ENCODE measurements at regions not wholly inside any gene's neighbourhood (a gene's known extent, or its start where the extent isn't known, plus 50 kb on each side); places are given as distances from the start of the nearest gene placed in this dataset.
"Not testable (repeated sequence)": the region's sequence is repeated elsewhere in the genome, so short reads cannot be mapped to it uniquely, and the experiment has no call there.

- DNase-seq (ENCODE audit: low read depth) = no peak
Observed at GRCh38 chr21:32884062-32884461, 112.5 kb upstream of the PAXBP1 start.

GRCh38 chr21:32886339-32886738 is 114.8 kb upstream of the PAXBP1 start:
- no peak for DNase-seq (ENCODE audit: low read depth)

GRCh38 chr21:32887026-32887425 is 115.5 kb upstream of the PAXBP1 start:
- no peak for DNase-seq (ENCODE audit: low read depth)

- DNase-seq (ENCODE audit: low read depth) = no peak
Observed at GRCh38 chr21:32888971-32889370, 117.4 kb upstream of the PAXBP1 start.

GRCh38 chr21:32889596-32889995 is 118.0 kb upstream of the PAXBP1 start:
- DNase-seq (ENCODE audit: low read depth) = no peak

- DNase-seq (ENCODE audit: low read depth) = no peak
Observed at GRCh38 chr21:32894321-32894720, 122.8 kb upstream of the PAXBP1 start.

GRCh38 chr21:32900814-32901213 is 124.9 kb upstream of the OLIG2 start:
- no peak for DNase-seq (ENCODE audit: low read depth)

- no peak for DNase-seq (ENCODE audit: low read depth)
Observed at GRCh38 chr21:32907521-32907920, 118.2 kb upstream of the OLIG2 start.

- DNase-seq (ENCODE audit: low read depth) = no peak
Observed at GRCh38 chr21:32908534-32908933, 117.2 kb upstream of the OLIG2 start.

- no peak for DNase-seq (ENCODE audit: low read depth)
Observed at GRCh38 chr21:32909393-32909792, 116.3 kb upstream of the OLIG2 start.

- DNase-seq (ENCODE audit: low read depth) = no peak
Observed at GRCh38 chr21:32914424-32915039, 111.2 kb upstream of the OLIG2 start.

GRCh38 chr21:32915099-32915498 is 110.6 kb upstream of the OLIG2 start:
- no peak for DNase-seq (ENCODE audit: low read depth)

- no peak for DNase-seq (ENCODE audit: low read depth)
Observed at GRCh38 chr21:32916088-32916487, 109.6 kb upstream of the OLIG2 start.

- DNase-seq (ENCODE audit: low read depth) = no peak
Observed at GRCh38 chr21:32916522-32917099, 109.1 kb upstream of the OLIG2 start.

- no peak for DNase-seq (ENCODE audit: low read depth)
Observed at GRCh38 chr21:32917362-32918135, 108.2 kb upstream of the OLIG2 start.

GRCh38 chr21:32918478-32919120 is 107.1 kb upstream of the OLIG2 start:
- no peak for DNase-seq (ENCODE audit: low read depth)

GRCh38 chr21:32920474-32920873 is 105.3 kb upstream of the OLIG2 start:
- no peak for DNase-seq (ENCODE audit: low read depth)

- no peak for DNase-seq (ENCODE audit: low read depth)
Observed at GRCh38 chr21:32921632-32922230, 104.0 kb upstream of the OLIG2 start.

- DNase-seq (ENCODE audit: low read depth) = no peak
Observed at GRCh38 chr21:32925098-32925497, 100.6 kb upstream of the OLIG2 start.

GRCh38 chr21:32929633-32930038 is 96.1 kb upstream of the OLIG2 start:
- DNase-seq (ENCODE audit: low read depth) = no peak

GRCh38 chr21:32930673-32931072 is 95.1 kb upstream of the OLIG2 start:
- no peak for DNase-seq (ENCODE audit: low read depth)

GRCh38 chr21:32934068-32934467 is 91.7 kb upstream of the OLIG2 start:
- not testable (repeated sequence) for DNase-seq (ENCODE audit: low read depth)

- no peak for DNase-seq (ENCODE audit: low read depth)
Observed at GRCh38 chr21:32934829-32935228, 90.9 kb upstream of the OLIG2 start.

All from fibroblast of the conjunctiva (primary cell).